Endothelial cell of umbilical vein (primary cell): ENCODE measurements at regions not wholly inside any gene's neighbourhood (a gene's known extent, or its start where the extent isn't known, plus 50 kb on each side); places are given as distances from the start of the nearest gene placed in this dataset.

Experiments used
- BruUV-seq: library from RNA; stranded (reverse); fragments of 400-500 nt; replicated peaks from 2 replicates; lab custom pipeline; 2021; lab: Mats Ljungman, UMichigan
- CTCF ChIA-PET: fragments of 300-600, 350-600 bp; sonication (Branson Sonifier 250); formaldehyde crosslinking; loops from one replicate; lab custom pipeline; 2021; ENCODE audit warnings: antibody characterized with exemption, inconsistent platforms; lab: Charles Lee
- POLR2A ChIA-PET: fragments of 300-600, 350-600 bp; sonication (Branson Sonifier 250); formaldehyde crosslinking; loops from one replicate; lab custom pipeline; 2021; ENCODE audit warnings: antibody characterized with exemption, inconsistent platforms; lab: Charles Lee
- DNase-seq: peaks from one replicate; pipeline ENCODE4 v3.0.0-alpha.2; 2011; ENCODE audit warnings: low read depth, low spot score
- FAIRE-seq: peaks from 2 replicates; lab custom pipeline; 2011; peaks lifted over from hg19 to GRCh38; lab: Jason Lieb, UNC
- H2AFZ ChIP-seq: 2 replicates; pipeline ENCODE4 v1.6.0; 2012; ENCODE audit warnings: low read depth, low read length, control low read depth, inconsistent platforms
- H3K27ac ChIP-seq: 2 replicates; pipeline ENCODE4 v1.5.1; 2011; ENCODE audit warnings: low read depth, mild to moderate bottlenecking, control low read depth, low read length, moderate library complexity; ENCODE audit not compliant: insufficient read depth
- H3K27me3 ChIP-seq, 2 experiments: 2 replicates each; pipeline versions ENCODE4 v1.6.0 to v1.6.1; 2011; ENCODE audit warnings: low read length in 2 of 2, mixed read lengths in 1 of 2; ENCODE audit not compliant: control insufficient read depth in 2 of 2, insufficient read depth in 2 of 2
- H3K36me3 ChIP-seq, 2 experiments: 2 replicates in 1 of 2; 3 replicates in 1 of 2; pipeline ENCODE4 v1.5.1; 2011; ENCODE audit warnings: low read length in 2 of 2, mild to moderate bottlenecking in 1 of 2, moderate library complexity in 1 of 2; ENCODE audit not compliant: control insufficient read depth in 2 of 2, insufficient read depth in 2 of 2; ENCODE audit errors: extremely low read depth in 1 of 2
- H3K4me1 ChIP-seq: 3 replicates; pipeline ENCODE4 v1.5.1; 2011; ENCODE audit warnings: mild to moderate bottlenecking, low read length; ENCODE audit not compliant: control insufficient read depth, insufficient read depth; ENCODE audit errors: extremely low read depth
- H3K4me2 ChIP-seq: 2 replicates; pipeline ENCODE4 v1.6.1; 2011; ENCODE audit warnings: low read length, control low read depth, mixed read lengths; ENCODE audit not compliant: insufficient read depth
- H3K4me3 ChIP-seq, 3 experiments: fragments of 200-600 bp in 1 of 3; sonication (generic), shearing (Covaris generic) in 1 of 3; replicated peaks in 1 of 3; 2 replicates each; pipeline ENCODE4 v1.5.1; 2011 to 2016; ENCODE audit warnings: control low read depth in 3 of 3, low read length in 3 of 3, mild to moderate bottlenecking in 2 of 3, inconsistent platforms in 1 of 3, low read depth in 1 of 3, moderate library complexity in 1 of 3; ENCODE audit not compliant: insufficient read depth in 1 of 3
- H3K79me2 ChIP-seq: 2 replicates; pipeline ENCODE4 v1.6.0; 2012; ENCODE audit warnings: low read length, inconsistent platforms; ENCODE audit not compliant: control insufficient read depth, insufficient read depth
- H3K9ac ChIP-seq: replicated peaks from 2 replicates; pipeline ENCODE3; 2011; ENCODE audit warnings: low read length, control low read depth; ENCODE audit not compliant: insufficient read depth; ENCODE audit errors: extremely low read depth
- H3K9me1 ChIP-seq: replicated peaks from 3 replicates; pipeline ENCODE4 v1.6.0; 2011; ENCODE audit warnings: mild to moderate bottlenecking, low read length; ENCODE audit not compliant: control insufficient read depth, insufficient read depth; ENCODE audit errors: extremely low read depth
- H3K9me3 ChIP-seq: replicated peaks from 2 replicates; pipeline ENCODE4 v1.5.1; 2012; ENCODE audit warnings: low read length, inconsistent platforms; ENCODE audit not compliant: control insufficient read depth, insufficient read depth
- H4K20me1 ChIP-seq: replicated peaks from 2 replicates; pipeline ENCODE3; 2011; ENCODE audit warnings: mild to moderate bottlenecking, low read length; ENCODE audit not compliant: control insufficient read depth, insufficient read depth; ENCODE audit errors: extremely low read depth
- CTCF ChIP-seq, 2 donors: IDR thresholded peaks; 1 replicate in 1 of 2; 2 replicates in 1 of 2; pipeline ENCODE4 v1.5.1; 2011; ENCODE audit warnings: low read length in 2 of 2, mild to moderate bottlenecking in 2 of 2, moderate library complexity in 2 of 2, control low read depth in 1 of 2, inconsistent platforms in 1 of 2, low read depth in 1 of 2; ENCODE audit not compliant: insufficient read depth in 1 of 2; ENCODE audit errors: extremely low read depth in 1 of 2
- EZH2 ChIP-seq: IDR thresholded peaks from 2 replicates; pipeline ENCODE4 v1.6.1; 2012; ENCODE audit warnings: borderline replicate concordance, low read depth, mild to moderate bottlenecking, moderate library complexity, low read length, inconsistent platforms; ENCODE audit not compliant: severe bottlenecking
- FOS ChIP-seq: IDR thresholded peaks from 2 replicates; pipeline ENCODE4 v1.6.1; 2011; ENCODE audit warnings: mild to moderate bottlenecking, low read length, moderate library complexity, borderline replicate concordance; ENCODE audit not compliant: insufficient read depth
- GATA2 ChIP-seq: IDR thresholded peaks from 2 replicates; pipeline ENCODE4 v1.7.0; 2011; ENCODE audit warnings: low read depth, mild to moderate bottlenecking, moderate library complexity, mixed read lengths, low read length; ENCODE audit not compliant: insufficient read length, insufficient read depth
- JUN ChIP-seq: IDR thresholded peaks from 2 replicates; pipeline ENCODE4 v1.6.1; 2011; ENCODE audit warnings: borderline replicate concordance, low read depth; ENCODE audit not compliant: insufficient read length, insufficient read depth
- MAX ChIP-seq: IDR thresholded peaks from 2 replicates; pipeline ENCODE4 v1.6.1; 2011; ENCODE audit not compliant: insufficient read depth, insufficient read length
- MYC ChIP-seq: IDR thresholded peaks from one replicate; pipeline ENCODE4 v1.6.1; 2011; ENCODE audit warnings: mild to moderate bottlenecking, low read depth, low read length
- POLR2A ChIP-seq: IDR thresholded peaks from 2 replicates; pipeline ENCODE4 v1.6.1; 2012; ENCODE audit warnings: low read depth, mild to moderate bottlenecking, control low read depth, low read length
- POLR2AphosphoS5 ChIP-seq: IDR thresholded peaks from 2 replicates; pipeline ENCODE4 v1.6.1; 2012; ENCODE audit warnings: low read depth, mild to moderate bottlenecking, control low read depth, low read length, moderate library complexity; ENCODE audit not compliant: insufficient read depth
- dilution Hi-C: fragments of 300-500 bp; cut with MboI; formaldehyde crosslinking; loops from one replicate; pipeline ENCODE4 v1.15.0; 2019; ENCODE audit warnings: low sequenced_read_pairs; ENCODE audit not compliant: extremely low pct_ligation_motif_present
- intact Hi-C: fragments of 100-400 bp; cut with micrococcal nuclease; formaldehyde crosslinking; loops from one replicate; pipeline ENCODE4 v1.10.0; 2022

GRCh38 chr4:121597346-121597934 lies 99.3 kb downstream of the ANXA5 start:
- POLR2A ChIA-PET, result no interaction called here
- intact Hi-C loops (no loop called here), dilution Hi-C loops (no loop called here)
- no peak overlapping the region for H2AFZ ChIP-seq
- no peaks in the 10 kb centered on the region for H3K79me2 ChIP-seq
- no peak overlapping the region for H3K4me2 ChIP-seq
- no peaks in the 10 kb centered on the region for H3K27me3 ChIP-seq
- no peak for TF ChIP-seq JUN
- TF ChIP-seq POLR2AphosphoS5, result no peak
- TF ChIP-seq GATA2, result no peak
- TF ChIP-seq MYC, result no peak
- no peak for TF ChIP-seq FOS
- no peak for TF ChIP-seq EZH2
- no peak for TF ChIP-seq POLR2A
- TF ChIP-seq MAX, result no peak
- TF ChIP-seq CTCF (IDR thresholded peaks at IDR 0.05; ENCODE audit: extremely low read depth in 1 of 2, insufficient read depth in 1 of 2, low read depth in 1 of 2, low read length in 2 of 2), result no peak
- DNase-seq (no peak), FAIRE-seq (no peak)
- no peaks in the 10 kb centered on the region for H3K36me3 ChIP-seq
- H3K9me3 ChIP-seq, result no peaks in the 10 kb centered on the region
- no peak overlapping the region for H3K9ac ChIP-seq
- no peak overlapping the region for H3K4me3 ChIP-seq
- CTCF ChIA-PET, result no interaction called here
- BruUV-seq, result no TSS peak
- H3K9me1 ChIP-seq, result peaks cover 3% of the 10 kb centered on the region
- no peaks in the 10 kb centered on the region for H4K20me1 ChIP-seq
- peaks cover 4% of the 10 kb centered on the region for H3K4me1 ChIP-seq
- no peak overlapping the region for H3K27ac ChIP-seq
